B cell (primary cell): ENCODE measurements at regions not wholly inside any gene's neighbourhood (a gene's known extent, or its start where the extent isn't known, plus 50 kb on each side); places are given as distances from the start of the nearest gene placed in this dataset.

Experiments used
- ATAC-seq: fragments of 200-7000 bp; cut with Tn5 transposase; one replicate; pipeline ENCODE4 v1.10.0; 2021; ENCODE audit warnings: low read depth, mild to moderate bottlenecking, moderate number of reproducible peaks, moderate library complexity
- CTCF ChIA-PET: fragments of 350-600 bp; sonication (Branson Sonifier 250); formaldehyde crosslinking; loops from one replicate; lab custom pipeline; 2021; ENCODE audit warnings: antibody characterized with exemption, inconsistent platforms; lab: Charles Lee
- POLR2A ChIA-PET: fragments of 350-600 bp; sonication (Branson Sonifier 250); formaldehyde crosslinking; loops from one replicate; lab custom pipeline; 2021; ENCODE audit warnings: antibody characterized with exemption; lab: Charles Lee
- DNase-seq: peaks from one replicate; pipeline ENCODE4 v3.0.0; 2013
- H2AFZ ChIP-seq: 2 replicates; pipeline ENCODE4 v1.6.1; 2012; ENCODE audit warnings: mild to moderate bottlenecking, low read depth, low read length; ENCODE audit not compliant: insufficient read depth, poor library complexity, severe bottlenecking
- H3K27ac ChIP-seq, 2 donors: 1 replicate in 1 of 2; 2 replicates in 1 of 2; pipeline ENCODE4 v1.5.1; 2012 to 2013; ENCODE audit warnings: low read length in 2 of 2, mild to moderate bottlenecking in 2 of 2, moderate library complexity in 1 of 2
- H3K27me3 ChIP-seq, 4 experiments: fragments of 200-600 bp in 1 of 4; sonication (generic) in 1 of 4; replicated peaks in 1 of 4; 1 replicate in 2 of 4; 2 replicates in 2 of 4; pipeline versions ENCODE4 v1.6.1 to v1.7.0; 2013 to 2016; ENCODE audit warnings: low read length in 3 of 4, mild to moderate bottlenecking in 2 of 4, mixed read lengths in 1 of 4, moderate library complexity in 1 of 4; ENCODE audit not compliant: insufficient read depth in 4 of 4, control insufficient read depth in 3 of 4; ENCODE audit errors: control extremely low read depth in 1 of 4
- H3K36me3 ChIP-seq, 2 experiments: replicated peaks in 1 of 2; 1 replicate in 1 of 2; 2 replicates in 1 of 2; pipeline versions ENCODE4 v1.6.1 to v1.7.1; 2013; ENCODE audit warnings: low read length in 1 of 2; ENCODE audit not compliant: insufficient read depth in 2 of 2, control insufficient read depth in 1 of 2; ENCODE audit errors: control extremely low read depth in 1 of 2, extremely low read depth in 1 of 2
- H3K4me1 ChIP-seq, 2 donors: fragments of 200-600 bp in 1 of 2; sonication (generic) in 1 of 2; 1 replicate in 1 of 2; 2 replicates in 1 of 2; pipeline versions ENCODE4 v1.5.1 to v1.6.1; 2013 to 2017; ENCODE audit warnings: low read length in 2 of 2; ENCODE audit not compliant: control insufficient read depth in 2 of 2, insufficient read depth in 2 of 2
- H3K4me2 ChIP-seq: replicated peaks from 2 replicates; pipeline ENCODE3; 2012; ENCODE audit warnings: mild to moderate bottlenecking, low read depth, low read length; ENCODE audit not compliant: poor library complexity, severe bottlenecking
- H3K4me3 ChIP-seq, 5 experiments: fragments of 200-600 bp in 1 of 5; sonication (generic) in 1 of 5; 1 replicate in 3 of 5; 2 replicates in 2 of 5; pipeline versions ENCODE4 v1.5.1 to v1.7.0; 2011 to 2016; ENCODE audit warnings: low read length in 4 of 5, mild to moderate bottlenecking in 4 of 5, low read depth in 2 of 5, control low read depth in 1 of 5, moderate library complexity in 1 of 5; ENCODE audit not compliant: insufficient read depth in 1 of 5; ENCODE audit errors: control extremely low read depth in 1 of 5, extremely low read depth in 1 of 5
- H3K79me2 ChIP-seq: fragments of 200-600 bp; sonication (generic); one replicate; pipeline ENCODE4 v1.6.0; 2016; ENCODE audit warnings: low read length; ENCODE audit not compliant: control insufficient read depth, insufficient read depth
- H3K9ac ChIP-seq: fragments of 200-600 bp; sonication (generic); 2 replicates; pipeline ENCODE4 v1.6.1; 2017; ENCODE audit warnings: mild to moderate bottlenecking, low read length, moderate library complexity
- H3K9me3 ChIP-seq, 3 donors: one replicate each; pipeline versions ENCODE4 v1.6.1 to v1.7.1; 2013; ENCODE audit warnings: low read length in 2 of 3; ENCODE audit not compliant: control insufficient read depth in 2 of 3, insufficient read depth in 1 of 3; ENCODE audit errors: control extremely low read depth in 1 of 3
- H4K20me1 ChIP-seq: 2 replicates; pipeline ENCODE4 v1.6.0; 2012; ENCODE audit warnings: mild to moderate bottlenecking, low read length; ENCODE audit not compliant: insufficient read depth, control insufficient read depth, poor library complexity, severe bottlenecking
- H3K27ac Mint-ChIP-seq: one replicate; pipeline ENCODE4 v1.8.0; 2021; ENCODE audit warnings: mixed read lengths
- H3K27me3 Mint-ChIP-seq: one replicate; pipeline ENCODE4 v1.8.0; 2021; ENCODE audit warnings: mixed read lengths
- H3K4me1 Mint-ChIP-seq: one replicate; pipeline ENCODE4 v1.8.0; 2021; ENCODE audit warnings: mixed read lengths
- H3K4me3 Mint-ChIP-seq: one replicate; pipeline ENCODE4 v1.8.0; 2021; ENCODE audit warnings: mixed read lengths
- H3K9me3 Mint-ChIP-seq: one replicate; pipeline ENCODE4 v1.8.0; 2022; ENCODE audit warnings: mixed read lengths; ENCODE audit not compliant: insufficient read depth
- EZH2 ChIP-seq: IDR thresholded peaks from 2 replicates; pipeline ENCODE4 v1.6.1; 2012; ENCODE audit warnings: borderline replicate concordance, low read depth, mild to moderate bottlenecking, moderate library complexity, low read length; ENCODE audit not compliant: insufficient read depth, poor library complexity, severe bottlenecking
- WGBS: methylation state at CpG from one replicate; pipeline ENCODE4 v1.1.5; 2013; ENCODE audit warnings: missing lambda C conversion rate; ENCODE audit not compliant: insufficient coverage; 5-methylcytosine and 5-hydroxymethylcytosine counted together
- intact Hi-C: fragments of 100-400 bp; cut with micrococcal nuclease; formaldehyde crosslinking; loops from one replicate; pipeline ENCODE4 v1.10.0; 2022
- TF ChIP-seq, protein P1 (sequence below): fragments of 200-600 bp; IDR thresholded peaks from one replicate; pipeline ENCODE4 v1.8.0; 2022; ENCODE audit warnings: antibody characterized with exemption, mild to moderate bottlenecking

DNA sequence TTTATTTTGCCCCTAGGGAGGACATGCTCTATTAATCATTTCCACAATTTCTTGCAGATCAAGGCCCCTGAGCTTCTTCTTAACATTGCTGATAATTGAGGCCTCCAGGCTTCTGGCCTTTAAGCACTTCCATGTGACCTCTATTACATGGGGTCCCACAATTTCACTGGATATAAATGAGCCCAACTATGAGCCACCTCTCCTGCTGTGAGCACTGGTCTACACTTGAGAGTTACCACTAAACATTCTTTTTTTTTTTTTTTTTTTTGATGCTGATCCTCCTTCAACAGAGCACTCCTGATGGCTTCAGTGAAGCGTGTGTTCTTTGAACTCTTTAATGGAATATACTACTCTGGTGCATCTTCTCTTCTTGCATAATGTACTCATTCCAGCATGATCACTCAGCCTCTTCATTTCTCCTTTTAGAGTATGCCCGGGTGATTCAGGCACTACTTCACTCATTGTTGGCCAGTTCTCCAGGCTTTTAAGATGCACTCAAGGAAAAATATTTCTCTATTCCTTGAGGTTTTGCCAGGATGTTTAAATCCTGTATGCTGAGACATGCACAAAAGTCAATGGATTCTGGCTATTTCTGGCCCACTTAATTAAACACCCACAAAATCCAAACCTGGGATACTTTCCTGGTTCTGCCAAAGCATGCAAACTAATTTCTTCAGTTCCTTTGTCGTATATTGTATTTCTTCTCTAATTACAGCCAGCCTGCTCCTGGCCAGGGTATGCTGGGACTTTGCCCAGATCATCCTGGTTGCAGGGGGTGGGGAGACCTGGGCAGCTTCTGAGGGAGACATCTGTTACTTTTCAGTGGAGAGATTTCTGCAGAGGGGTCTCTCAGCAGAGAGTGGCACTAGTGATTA lies 257.8 kb upstream of the LUZP2 start:
- DNase-seq (no peak), ATAC-seq (no peak)
- Mint-ChIP-seq H3K27ac (no peak overlapping the region), H3K4me3 (no peak overlapping the region), H3K9me3 (no peaks in the 10 kb centered on the region), H3K27me3 (no peaks in the 10 kb centered on the region), H3K4me1 (no peaks in the 10 kb centered on the region)
- POLR2A ChIA-PET, result no interaction called here
- Histone ChIP-seq H2AFZ (no peak overlapping the region), H3K9me3 (peaks cover 0 to 7% (median under 1%) of the 10 kb centered on the region in 3 donors), H3K36me3 (no peaks in the 10 kb centered on the region), H3K79me2 (no peaks in the 10 kb centered on the region), H3K4me2 (no peak overlapping the region), H4K20me1 (no peaks in the 10 kb centered on the region), H3K27me3 (no peaks in the 10 kb centered on the region), H3K27ac (no peak overlapping the region), H3K4me1 (no peaks in the 10 kb centered on the region), H3K4me3 (no peak overlapping the region), H3K9ac (no peak overlapping the region)
- intact Hi-C loops, result no loop called here
- TF ChIP-seq, protein P1, sequence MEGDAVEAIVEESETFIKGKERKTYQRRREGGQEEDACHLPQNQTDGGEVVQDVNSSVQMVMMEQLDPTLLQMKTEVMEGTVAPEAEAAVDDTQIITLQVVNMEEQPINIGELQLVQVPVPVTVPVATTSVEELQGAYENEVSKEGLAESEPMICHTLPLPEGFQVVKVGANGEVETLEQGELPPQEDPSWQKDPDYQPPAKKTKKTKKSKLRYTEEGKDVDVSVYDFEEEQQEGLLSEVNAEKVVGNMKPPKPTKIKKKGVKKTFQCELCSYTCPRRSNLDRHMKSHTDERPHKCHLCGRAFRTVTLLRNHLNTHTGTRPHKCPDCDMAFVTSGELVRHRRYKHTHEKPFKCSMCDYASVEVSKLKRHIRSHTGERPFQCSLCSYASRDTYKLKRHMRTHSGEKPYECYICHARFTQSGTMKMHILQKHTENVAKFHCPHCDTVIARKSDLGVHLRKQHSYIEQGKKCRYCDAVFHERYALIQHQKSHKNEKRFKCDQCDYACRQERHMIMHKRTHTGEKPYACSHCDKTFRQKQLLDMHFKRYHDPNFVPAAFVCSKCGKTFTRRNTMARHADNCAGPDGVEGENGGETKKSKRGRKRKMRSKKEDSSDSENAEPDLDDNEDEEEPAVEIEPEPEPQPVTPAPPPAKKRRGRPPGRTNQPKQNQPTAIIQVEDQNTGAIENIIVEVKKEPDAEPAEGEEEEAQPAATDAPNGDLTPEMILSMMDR, result no peak
- TF ChIP-seq EZH2, result no peak
- CTCF ChIA-PET, result no interaction called here
- 100% methylated on average over 1 of the region's 3 CpGs for WGBS

- Histone ChIP-seq H3K4me1 (no peaks in the 10 kb centered on the region), H3K9ac (no peak overlapping the region), H3K4me2 (no peak overlapping the region), H3K27me3 (no peaks in the 10 kb centered on the region), H3K9me3 (peaks cover 0 to 2% (median 0%) of the 10 kb centered on the region in 3 donors), H3K36me3 (no peaks in the 10 kb centered on the region), H3K79me2 (no peaks in the 10 kb centered on the region), H3K4me3 (no peak overlapping the region), H4K20me1 (no peaks in the 10 kb centered on the region), H3K27ac (no peak overlapping the region), H2AFZ (no peak overlapping the region)
- no peaks in the 10 kb centered on the region for H3K9me3 Mint-ChIP-seq
- DNase-seq (no peak), ATAC-seq (no peak)
- no peak for TF ChIP-seq EZH2
- TF ChIP-seq, protein P1, result no peak
- ChIA-PET POLR2A (no interaction called here), CTCF (no interaction called here)
- no peak overlapping the region for H3K27ac Mint-ChIP-seq
- no peaks in the 10 kb centered on the region for H3K27me3 Mint-ChIP-seq
- no peaks in the 10 kb centered on the region for H3K4me1 Mint-ChIP-seq
- H3K4me3 Mint-ChIP-seq, result no peak overlapping the region
- intact Hi-C loops, result no loop called here
These were observed 256.9 kb upstream of the LUZP2 start for GRCh38 chr11:24239930-24240329.
